HCT116 (cell line): ENCODE measurements at regions not wholly inside any gene's neighbourhood (a gene's known extent, or its start where the extent isn't known, plus 50 kb on each side); places are given as distances from the start of the nearest gene placed in this dataset.

ENCODE experiments used
- ATAC-seq: fragments of 200-7000 bp; cut with Tn5 transposase; 2 replicates; pipeline ENCODE4 v1.9.1; 2020; ENCODE audit warnings: mild to moderate bottlenecking, moderate library complexity
- BruUV-seq: library from RNA; stranded (reverse); fragments of 400-500 nt; replicated peaks from 2 replicates; lab custom pipeline; 2021; lab: Mats Ljungman, UMichigan
- CTCF ChIA-PET: fragments of 300-600 bp; sonication (Branson Sonifier 250); formaldehyde crosslinking; loops from one replicate; lab custom pipeline; 2021; ENCODE audit warnings: antibody characterized with exemption; lab: Charles Lee
- POLR2A ChIA-PET: fragments of 300-600, 350-600 bp; sonication (Branson Sonifier 250); formaldehyde crosslinking; loops from one replicate; lab custom pipeline; 2021; ENCODE audit warnings: antibody characterized with exemption; lab: Charles Lee
- RAD21 ChIA-PET, 2 experiments: fragments of 300-600 bp; sonication (Branson Sonifier 250); formaldehyde crosslinking; loops; one replicate each; lab custom pipeline; 2023; ENCODE audit warnings: low total read pairs in 2 of 2; ENCODE audit not compliant: uncharacterized antibody in 2 of 2, unreplicated experiment in 2 of 2, low non-redundant PET in 1 of 2; lab: Charles Lee
- DNase-seq: peaks from one replicate; pipeline ENCODE4 v3.0.0-alpha.2; 2010; ENCODE audit warnings: low read depth, low spot score
- H2AFZ ChIP-seq: fragments of 200-600 bp; shearing (Covaris generic), sonication (generic); 2 replicates; pipeline ENCODE4 v1.6.1; 2017; ENCODE audit warnings: low read depth, mixed run types, mixed read lengths, antibody characterized with exemption, low read length; ENCODE audit not compliant: poor library complexity, severe bottlenecking
- H3K27ac ChIP-seq: 2 replicates; pipeline ENCODE4 v1.5.1; 2012; ENCODE audit warnings: low read depth, low read length
- H3K27me3 ChIP-seq: fragments of 200-600 bp; sonication (generic); 2 replicates; pipeline ENCODE4 v1.6.1; 2016; ENCODE audit warnings: mixed run types, low read length, mixed read lengths; ENCODE audit not compliant: insufficient read depth
- H3K36me3 ChIP-seq, 2 experiments: fragments of 200-500 bp in 1 of 2; fragments of 200-600 bp in 1 of 2; sonication (Bioruptor generic) in 1 of 2; sonication (generic) in 1 of 2; 2 replicates each; pipeline versions ENCODE4 v1.5.1 to v1.6.1; 2014 to 2016; ENCODE audit warnings: low read length in 2 of 2, inconsistent platforms in 1 of 2, mixed read lengths in 1 of 2, mixed run types in 1 of 2; ENCODE audit not compliant: insufficient read depth in 2 of 2, control insufficient read depth in 1 of 2
- H3K4me1 ChIP-seq, 2 experiments: fragments of 200-600 bp in 1 of 2; sonication (generic) in 1 of 2; 2 replicates each; pipeline versions ENCODE4 v1.5.1 to v1.6.1; 2012 to 2017; ENCODE audit warnings: low read length in 2 of 2, inconsistent platforms in 1 of 2, mild to moderate bottlenecking in 1 of 2, mixed read lengths in 1 of 2, mixed run types in 1 of 2, moderate library complexity in 1 of 2; ENCODE audit not compliant: insufficient read depth in 2 of 2, control insufficient read depth in 1 of 2
- H3K4me2 ChIP-seq: fragments of 200-600 bp; sonication (generic); 2 replicates; pipeline ENCODE4 v1.6.1; 2017; ENCODE audit warnings: mixed run types, low read length, mixed read lengths
- H3K4me3 ChIP-seq, 2 experiments: fragments of 200-600 bp in 1 of 2; sonication (generic) in 1 of 2; replicated peaks in 1 of 2; 2 replicates each; pipeline ENCODE4 v1.5.1; 2011 to 2016; ENCODE audit warnings: low read length in 2 of 2, control low read depth in 1 of 2, low read depth in 1 of 2, mild to moderate bottlenecking in 1 of 2, mixed read lengths in 1 of 2, mixed run types in 1 of 2
- H3K79me2 ChIP-seq: fragments of 200-600 bp; sonication (generic); 2 replicates; pipeline ENCODE4 v1.6.1; 2017; ENCODE audit warnings: mild to moderate bottlenecking, mixed run types, low read length, moderate library complexity, mixed read lengths; ENCODE audit not compliant: insufficient read depth
- H3K9ac ChIP-seq: fragments of 200-600 bp; sonication (generic); 2 replicates; pipeline ENCODE4 v1.6.1; 2016; ENCODE audit warnings: low read length, mixed read lengths
- H3K9me2 ChIP-seq: fragments of 200-600 bp; sonication (generic), shearing (Covaris generic); 2 replicates; pipeline ENCODE4 v1.6.1; 2017; ENCODE audit warnings: mixed run types, mild to moderate bottlenecking, moderate library complexity; ENCODE audit not compliant: insufficient read depth
- H3K9me3 ChIP-seq, 2 experiments: fragments of 200-500 bp in 1 of 2; fragments of 200-600 bp in 1 of 2; sonication (Bioruptor generic) in 1 of 2; sonication (generic) in 1 of 2; 2 replicates each; pipeline ENCODE4 v1.6.1; 2014 to 2017; ENCODE audit warnings: low read length in 2 of 2, mixed read lengths in 2 of 2, inconsistent platforms in 1 of 2, low read depth in 1 of 2, mild to moderate bottlenecking in 1 of 2, mixed run types in 1 of 2, moderate library complexity in 1 of 2; ENCODE audit not compliant: control insufficient read depth in 1 of 2, insufficient read depth in 1 of 2
- H4K20me1 ChIP-seq: fragments of 200-600 bp; sonication (generic), shearing (Covaris generic); 2 replicates; pipeline ENCODE4 v1.6.1; 2017; ENCODE audit warnings: mixed run types, mild to moderate bottlenecking, moderate library complexity; ENCODE audit not compliant: insufficient read depth
- ELF1 ChIP-seq: IDR thresholded peaks from 2 replicates; pipeline ENCODE4 v1.6.1; 2012; ENCODE audit warnings: low read depth, borderline replicate concordance
- EZH2 ChIP-seq: fragments of 200-600 bp; sonication (generic); IDR thresholded peaks from 2 replicates; pipeline ENCODE4 v1.6.1; 2017; ENCODE audit warnings: antibody characterized with exemption, mixed run types
- JUND ChIP-seq: IDR thresholded peaks from 2 replicates; pipeline ENCODE4 v1.6.1; 2012
- POLR2A ChIP-seq: IDR thresholded peaks from 2 replicates; pipeline ENCODE4 v1.7.0; 2011; ENCODE audit warnings: borderline replicate concordance; ENCODE audit not compliant: insufficient read depth, insufficient read length; ENCODE audit errors: extremely low read depth
- POLR2AphosphoS5 ChIP-seq: IDR thresholded peaks from 2 replicates; pipeline ENCODE4 v1.6.1; 2011; ENCODE audit warnings: mild to moderate bottlenecking, low read depth, low read length, moderate library complexity
- RAD21 ChIP-seq: IDR thresholded peaks from 2 replicates; pipeline ENCODE4 v1.6.1; 2012; ENCODE audit warnings: low read depth, mild to moderate bottlenecking
- SIN3A ChIP-seq: IDR thresholded peaks from 2 replicates; pipeline ENCODE4 v1.6.1; 2012; ENCODE audit warnings: low read depth
- TCF7L2 ChIP-seq: IDR thresholded peaks from 2 replicates; pipeline ENCODE4 v1.7.0; 2011; ENCODE audit warnings: borderline replicate concordance, inconsistent platforms; ENCODE audit not compliant: insufficient read depth, insufficient read length; ENCODE audit errors: extremely low read depth
- intact Hi-C: fragments of 100-400 bp; cut with micrococcal nuclease; formaldehyde crosslinking; loops from 2 replicates; pipeline ENCODE4 v1.10.0; 2022
- TF ChIP-seq, protein P1 (sequence below): IDR thresholded peaks from 2 replicates; pipeline ENCODE4 v1.6.1; 2012

DNA sequence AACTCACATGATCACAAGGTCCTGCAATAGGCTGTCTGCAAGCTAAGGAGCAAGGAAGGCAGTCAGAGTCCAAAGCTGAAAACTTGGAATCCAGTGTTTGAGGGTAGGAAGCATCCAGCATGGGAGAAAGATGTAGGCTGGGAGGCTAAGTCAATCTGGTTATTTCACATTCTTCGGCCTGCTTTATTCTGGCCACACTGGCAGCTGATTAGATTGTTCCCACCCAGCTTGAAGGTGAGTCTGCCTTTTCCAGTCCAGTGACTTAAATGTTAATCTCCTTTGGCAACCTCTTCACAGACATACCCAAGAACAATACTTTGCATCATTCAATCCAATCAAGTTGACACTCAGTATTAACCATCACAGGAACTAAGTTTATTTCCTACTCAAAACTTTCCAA lies 453.4 kb downstream of the TLE4 start:
- ATAC-seq: no peak
- Histone ChIP-seq H3K4me3 (no peak overlapping the region), H3K4me1 (no peaks in the 10 kb centered on the region), H3K4me2 (no peak overlapping the region), H4K20me1 (no peaks in the 10 kb centered on the region), H3K79me2 (no peaks in the 10 kb centered on the region), H2AFZ (no peak overlapping the region), H3K27ac (no peak overlapping the region), H3K9ac (no peak overlapping the region), H3K27me3 (no peaks in the 10 kb centered on the region), H3K9me3 (peaks cover 11% of the 10 kb centered on the region in 2 experiments; a peak in 3 of 4 replicates), H3K36me3 (no peaks in the 10 kb centered on the region), H3K9me2 (no peaks in the 10 kb centered on the region)
- ChIA-PET CTCF (no interaction called here), POLR2A (no interaction called here), RAD21 (no interaction called here)
- no peak for DNase-seq
- intact Hi-C loops: no loop called here
- no TSS peak for BruUV-seq
- TF ChIP-seq, protein P1, sequence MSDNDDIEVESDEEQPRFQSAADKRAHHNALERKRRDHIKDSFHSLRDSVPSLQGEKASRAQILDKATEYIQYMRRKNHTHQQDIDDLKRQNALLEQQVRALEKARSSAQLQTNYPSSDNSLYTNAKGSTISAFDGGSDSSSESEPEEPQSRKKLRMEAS: no peak
- no peak for TF ChIP-seq TCF7L2
- no peak for TF ChIP-seq POLR2A
- TF ChIP-seq JUND: no peak
- TF ChIP-seq POLR2AphosphoS5: no peak
- no peak for TF ChIP-seq ELF1

DNA sequence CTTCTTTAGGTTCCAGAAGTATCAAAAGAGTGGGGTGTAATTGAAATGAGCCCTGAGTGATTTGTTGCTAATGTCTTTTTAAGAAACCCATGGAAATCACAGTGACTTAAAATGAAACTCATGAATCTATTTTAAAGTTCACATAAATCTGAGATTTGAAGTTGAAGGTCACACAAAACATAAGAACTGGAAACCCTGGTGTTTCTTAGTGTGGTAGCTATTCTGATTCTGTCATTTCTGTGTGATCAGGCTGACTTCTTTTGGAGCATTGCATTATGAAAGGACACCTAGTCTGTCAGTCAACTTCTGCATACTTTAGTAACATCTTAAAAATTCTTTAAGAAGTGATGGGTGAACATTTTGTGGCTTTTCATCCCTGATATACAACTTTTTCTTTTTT lies 448.8 kb downstream of the TLE4 start:
- Histone ChIP-seq H3K4me2 (no peak overlapping the region), H4K20me1 (no peaks in the 10 kb centered on the region), H3K27ac (no peak overlapping the region), H3K4me1 (no peaks in the 10 kb centered on the region), H3K36me3 (no peaks in the 10 kb centered on the region), H3K9ac (no peak overlapping the region), H3K9me3 (peaks cover 10 to 11% of the 10 kb centered on the region in 2 experiments; a peak in 2 of 4 replicates), H2AFZ (no peak overlapping the region), H3K27me3 (no peaks in the 10 kb centered on the region), H3K4me3 (no peak overlapping the region), H3K9me2 (no peaks in the 10 kb centered on the region), H3K79me2 (no peaks in the 10 kb centered on the region)
- intact Hi-C loops: no loop called here
- ChIA-PET CTCF (no interaction called here), POLR2A (no interaction called here), RAD21 (no interaction called here)
- DNase-seq (no peak), ATAC-seq (no peak)
- TF ChIP-seq RAD21: no peak
- no peak for TF ChIP-seq JUND
- TF ChIP-seq, protein P1: no peak
- no peak for TF ChIP-seq EZH2
- no peak for TF ChIP-seq SIN3A
- no TSS peak for BruUV-seq
